Embryonic facial prominence (tissue), 1 donor: ENCODE measurements at regions not wholly inside any gene's neighbourhood (a gene's known extent, or its start where the extent isn't known, plus 50 kb on each side); places are given as distances from the start of the nearest gene placed in this dataset.
"Not testable (repeated sequence)": the region's sequence is repeated elsewhere in the genome, so short reads cannot be mapped to it uniquely, and the experiment has no call there.

Experiments used
- DNase-seq: peaks from one replicate; pipeline ENCODE4 v3.0.0-alpha.2; 2016; ENCODE audit errors: extremely low spot score

DNA sequence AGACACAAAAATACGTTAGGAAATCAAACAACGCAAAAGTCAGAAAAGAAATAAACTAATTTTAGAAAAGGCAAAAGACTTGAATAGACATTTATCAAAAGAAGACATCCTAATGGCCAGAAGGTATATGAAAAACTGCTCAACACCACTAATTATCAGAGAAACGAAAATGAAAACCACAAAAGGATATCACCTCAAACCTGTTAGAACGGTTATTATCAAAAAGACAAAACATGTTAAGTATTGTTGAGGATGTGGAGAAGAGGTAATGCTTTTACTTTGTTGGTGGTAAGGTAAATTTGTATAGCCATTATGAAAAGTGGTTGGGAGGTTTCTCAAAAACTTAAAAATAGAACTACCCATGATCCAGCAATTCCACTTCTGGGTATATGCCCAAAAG lies 230.0 kb upstream of the RGMB start:
- no peak for DNase-seq

DNA sequence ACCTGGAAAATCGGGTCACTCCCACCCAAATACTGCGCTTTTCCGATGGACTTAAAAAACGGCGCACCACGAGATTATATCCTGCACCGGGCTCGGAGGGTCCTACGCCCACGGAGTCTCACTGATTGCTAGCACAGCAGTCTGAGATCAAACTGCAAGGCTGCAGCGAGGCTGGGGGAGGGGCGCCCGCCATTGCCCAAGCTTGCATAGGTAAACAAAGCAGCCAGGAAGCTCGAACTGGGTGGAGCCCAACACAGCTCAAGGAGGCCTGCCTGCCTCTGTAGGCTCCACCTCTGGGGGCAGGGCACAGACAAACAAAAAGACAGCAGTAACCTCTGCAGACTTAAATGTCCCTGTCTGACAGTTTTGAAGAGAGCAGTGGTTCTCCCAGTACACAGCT lies 226.5 kb upstream of the RGMB start:
- not testable (repeated sequence) for DNase-seq

GRCh38 chr5:98556712-98557111 lies 216.8 kb upstream of the RGMB start:
- no peak for DNase-seq

- DNase-seq = no peak
Observed at GRCh38 chr5:98557916-98558315, 215.5 kb upstream of the RGMB start.

DNA sequence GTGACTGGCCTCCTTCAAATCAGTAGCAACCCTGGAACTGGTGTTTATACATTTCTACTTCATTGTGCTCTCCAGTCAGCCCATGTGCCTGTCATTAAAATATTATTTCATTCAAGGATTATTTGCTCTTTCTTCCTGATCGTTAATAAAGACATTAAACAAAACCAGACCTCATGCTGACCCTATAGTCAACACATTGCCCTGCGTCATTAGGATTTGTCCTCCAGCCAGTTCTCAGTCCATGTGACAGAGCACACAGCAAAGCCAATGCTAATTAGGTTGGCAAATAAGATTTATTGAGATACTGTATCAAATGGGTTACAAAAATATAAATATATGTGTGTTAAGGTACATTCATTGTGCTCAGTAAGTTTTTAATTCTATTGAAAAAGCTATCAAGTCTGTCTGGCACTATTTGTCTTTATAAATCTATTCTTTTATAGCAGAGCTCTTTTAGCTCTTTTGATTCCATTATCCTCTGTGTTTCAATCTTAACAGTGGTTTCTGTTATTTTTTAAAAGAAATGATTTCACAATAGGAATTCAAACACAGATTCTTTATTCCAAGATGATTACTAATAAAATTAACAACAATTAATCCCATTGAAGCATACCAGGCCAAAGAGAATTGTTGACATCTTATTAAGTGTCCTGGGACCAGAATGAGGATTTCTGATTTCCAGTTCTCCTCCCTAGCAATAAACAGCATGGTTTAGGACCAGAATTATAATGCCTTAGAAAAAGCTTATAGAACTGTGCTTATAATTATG lies 209.4 kb upstream of the RGMB start:
- no peak for DNase-seq

DNA sequence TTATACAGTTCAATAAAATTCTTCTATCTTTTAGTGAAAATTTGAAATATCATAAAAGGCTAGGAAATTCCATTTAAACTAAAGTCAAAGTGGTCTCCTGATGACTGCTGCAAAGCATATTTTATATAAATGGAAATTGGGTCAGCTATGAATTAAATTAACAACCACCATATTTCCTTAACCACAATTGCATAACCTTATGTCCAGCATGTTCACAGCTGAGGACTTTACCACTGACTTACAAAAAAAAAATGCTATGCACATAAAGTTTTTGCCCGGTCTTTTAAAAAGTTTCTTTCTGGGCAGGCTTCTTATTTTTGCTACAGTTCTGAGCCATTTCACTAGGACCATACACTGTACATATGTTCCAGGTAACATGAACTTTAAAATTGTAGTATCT lies 208.6 kb upstream of the RGMB start:
- no peak for DNase-seq

GRCh38 chr5:98568336-98568735 lies 205.1 kb upstream of the RGMB start:
- DNase-seq = no peak

GRCh38 chr5:98569288-98569687 lies 204.2 kb upstream of the RGMB start:
- no peak for DNase-seq

GRCh38 chr5:98570010-98570409 lies 203.5 kb upstream of the RGMB start:
- DNase-seq = no peak

GRCh38 chr5:98570661-98571191 lies 202.7 kb upstream of the RGMB start:
- no peak for DNase-seq

GRCh38 chr5:98573834-98574320 lies 199.6 kb upstream of the RGMB start:
- DNase-seq = no peak

DNA sequence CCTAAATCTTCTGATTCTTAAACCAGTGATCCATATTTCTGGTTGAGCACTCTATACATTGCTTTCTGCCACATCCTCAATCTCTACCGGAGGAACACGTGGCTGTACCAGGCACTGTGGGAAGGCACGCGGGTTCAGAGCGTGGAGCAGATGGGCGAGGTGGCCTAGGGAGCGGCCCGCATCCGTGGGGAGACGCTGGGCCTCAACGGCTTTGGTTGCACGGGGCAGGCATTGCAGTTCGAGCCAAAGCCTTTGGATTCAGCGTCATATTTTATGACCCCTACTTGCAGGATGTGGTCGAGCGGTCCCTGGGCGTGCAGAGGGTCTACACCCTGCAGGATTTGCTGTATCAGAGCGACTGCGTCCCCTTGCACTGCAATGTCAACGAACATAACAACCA lies 197.2 kb upstream of the RGMB start:
- DNase-seq = no peak

- DNase-seq = no peak
Observed at GRCh38 chr5:98578438-98578837, 195.0 kb upstream of the RGMB start.

- DNase-seq = no peak
Observed at GRCh38 chr5:98581112-98581997, 192.1 kb upstream of the RGMB start.

DNA sequence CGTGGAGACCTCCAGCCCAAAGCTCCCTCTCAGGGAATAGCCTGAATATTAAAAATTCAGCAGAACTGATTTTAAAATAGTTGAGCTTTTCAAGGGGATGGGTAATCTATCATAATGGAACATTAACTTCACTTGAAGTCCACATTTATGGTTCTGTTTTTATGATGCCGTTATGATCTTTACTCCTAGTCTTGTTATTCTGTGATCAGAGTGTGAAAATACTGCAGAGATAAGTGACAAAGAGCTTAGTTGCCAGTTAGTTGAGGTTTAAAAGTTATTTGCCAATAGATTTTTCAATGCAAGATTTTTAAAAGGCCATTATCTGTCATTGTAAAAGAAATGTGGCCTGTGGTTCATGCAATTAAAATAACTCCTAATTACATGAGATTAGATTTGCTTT lies 189.9 kb upstream of the RGMB start:
- DNase-seq = no peak

DNA sequence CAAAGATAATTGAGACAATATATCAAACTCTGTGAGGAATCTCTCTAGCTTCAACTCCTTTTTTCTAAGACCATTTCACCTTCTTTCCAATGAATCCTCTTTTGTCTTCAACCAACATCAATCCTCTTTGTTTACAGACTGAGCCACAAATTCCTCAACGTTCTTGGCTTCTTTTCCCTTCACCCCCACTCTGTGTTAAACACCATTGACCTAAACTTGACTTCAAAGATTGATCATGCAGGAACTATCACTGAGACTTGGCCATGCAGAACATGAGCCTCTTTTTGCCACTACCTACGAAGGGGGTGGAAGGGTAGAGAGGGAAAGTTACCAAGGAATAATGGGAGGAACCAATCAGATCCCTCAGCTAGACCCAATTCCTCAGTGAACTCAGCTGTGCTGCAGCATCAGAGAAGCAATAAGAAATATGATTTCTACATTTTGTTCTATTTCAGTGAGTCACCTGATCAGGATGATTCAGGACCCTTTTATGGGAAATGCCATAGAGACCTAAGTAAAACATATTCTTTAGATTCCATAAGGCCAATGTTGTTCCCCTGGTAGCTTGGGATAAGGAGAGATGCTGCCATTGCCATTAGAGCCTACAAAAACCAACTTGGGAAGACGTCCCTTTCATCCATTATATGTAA lies 187.7 kb upstream of the RGMB start:
- DNase-seq = no peak

GRCh38 chr5:98586581-98586980 lies 186.9 kb upstream of the RGMB start:
- DNase-seq = no peak

- DNase-seq = no peak
Observed at GRCh38 chr5:98587166-98587565, 186.3 kb upstream of the RGMB start.

DNA sequence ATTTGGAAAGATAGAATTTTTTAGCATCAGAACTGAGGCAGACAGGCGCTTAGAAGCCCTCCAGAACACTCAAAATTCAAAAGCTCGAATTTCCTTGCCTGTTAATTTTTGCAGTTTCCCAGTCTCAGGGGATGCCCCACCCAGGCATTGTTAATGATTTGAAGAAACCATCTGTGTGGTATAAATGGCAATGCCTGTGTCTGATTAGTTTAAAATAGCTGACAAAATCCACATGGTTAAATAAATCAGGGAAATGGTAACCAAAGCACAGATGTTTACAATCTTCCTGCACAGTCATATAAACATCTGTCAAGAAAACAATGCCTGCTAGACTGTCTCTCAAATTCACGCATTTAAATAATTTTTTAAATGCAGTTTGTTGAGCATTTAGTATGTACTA lies 185.2 kb upstream of the RGMB start:
- DNase-seq = no peak

DNA sequence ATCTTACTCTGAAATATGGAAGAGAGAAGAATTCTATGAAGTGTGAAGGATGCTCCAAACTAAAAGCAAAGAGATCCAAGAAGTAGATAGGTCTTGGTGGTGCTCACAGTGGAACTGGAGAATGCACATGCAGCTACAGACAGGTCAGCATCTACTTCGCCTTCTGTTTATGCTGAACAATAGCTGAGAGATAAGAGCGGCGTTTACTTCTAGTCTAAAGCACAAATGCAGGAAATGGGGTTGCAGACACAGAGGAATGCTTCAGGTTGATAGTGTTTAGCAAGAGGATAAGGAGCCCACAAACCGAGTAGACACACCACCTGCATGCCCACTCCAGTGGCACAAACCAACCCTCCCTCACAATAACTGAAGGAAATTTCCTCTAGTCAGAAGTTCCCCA lies 180.0 kb upstream of the RGMB start:
- DNase-seq = no peak

DNA sequence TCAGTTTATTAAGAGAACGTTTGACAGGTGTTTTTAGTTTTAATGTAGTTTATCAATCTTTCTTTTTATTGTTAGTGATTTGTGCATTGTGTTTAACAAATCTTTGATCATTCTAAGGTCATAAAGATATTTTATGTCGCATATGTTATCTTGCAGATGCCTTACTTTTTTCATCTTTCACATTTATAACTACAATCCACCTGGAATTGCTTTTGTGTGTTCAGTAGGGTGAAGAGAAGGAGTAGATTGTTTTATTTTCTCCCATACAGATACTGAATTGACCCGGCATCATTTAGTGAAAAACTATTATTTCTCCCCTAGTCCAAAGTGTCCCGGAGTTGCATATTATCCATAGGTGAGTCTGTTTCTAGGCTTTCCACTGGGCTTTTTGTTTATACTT lies 179.4 kb upstream of the RGMB start:
- DNase-seq = no peak

DNA sequence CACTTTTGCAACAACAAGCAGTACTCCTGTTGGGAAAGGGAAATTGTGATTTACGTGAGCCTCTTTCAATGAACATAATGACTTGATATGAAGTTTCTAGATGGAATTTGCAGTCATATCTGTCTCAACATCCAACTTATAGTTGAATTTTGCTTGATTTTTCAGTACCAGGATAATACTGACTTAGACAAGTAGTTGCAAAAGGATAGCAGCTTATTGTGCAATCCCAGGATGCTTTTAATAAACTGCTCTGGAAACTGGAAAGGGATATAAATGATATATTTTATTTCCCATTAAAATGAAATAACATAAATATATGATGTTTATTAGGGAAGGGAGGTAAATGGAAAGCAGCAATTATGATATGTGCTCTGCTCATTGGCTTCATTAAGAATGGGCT lies 174.4 kb upstream of the RGMB start:
- DNase-seq = no peak
